HEK293 (cell line): ENCODE measurements at regions not wholly inside any gene's neighbourhood (a gene's known extent, or its start where the extent isn't known, plus 50 kb on each side); places are given as distances from the start of the nearest gene placed in this dataset.
A peak's percentile ranks its signal among the peaks of the same experiment; 100 is the strongest.

Experiments
- CTCF ChIA-PET: fragments of 350-600 bp; formaldehyde crosslinking; extraction: SDS; loops from one replicate; lab custom pipeline; 2021; ENCODE audit warnings: antibody characterized with exemption; lab: Yijun Ruan, JAX
- POLR2A ChIA-PET: fragments of 300-600 bp; formaldehyde crosslinking; extraction: SDS; loops from one replicate; lab custom pipeline; 2020; ENCODE audit warnings: antibody characterized with exemption, inconsistent platforms; lab: Yijun Ruan, JAX
- H3K27ac ChIP-seq: fragments of 200-500 bp; sonication (Bioruptor generic); 2 replicates; pipeline ENCODE4 v1.5.1; 2014; ENCODE audit warnings: low read depth, low read length, control low read depth, inconsistent platforms; ENCODE audit errors: extremely low read depth
- H3K36me3 ChIP-seq, 2 experiments: fragments of 200-500 bp in 1 of 2; sonication (Bioruptor generic) in 1 of 2; 1 replicate in 1 of 2; 2 replicates in 1 of 2; pipeline ENCODE4 v1.5.1; 2014 to 2017; ENCODE audit warnings: inconsistent platforms in 2 of 2, low read length in 2 of 2; ENCODE audit not compliant: control insufficient read depth in 2 of 2, insufficient read depth in 1 of 2
- H3K4me1 ChIP-seq: fragments of 200-500 bp; sonication (Bioruptor generic); 2 replicates; pipeline ENCODE4 v1.5.1; 2014; ENCODE audit warnings: mild to moderate bottlenecking, low read length, inconsistent platforms; ENCODE audit not compliant: control insufficient read depth, insufficient read depth
- H3K4me3 ChIP-seq: 2 replicates; pipeline ENCODE4 v1.5.1; 2011; ENCODE audit warnings: low read depth, mild to moderate bottlenecking, control low read depth, low read length, moderate library complexity
- H3K9me3 ChIP-seq: fragments of 200-500 bp; sonication (Bioruptor generic); 2 replicates; pipeline ENCODE4 v1.5.1; 2014; ENCODE audit warnings: low read depth, low read length, inconsistent platforms; ENCODE audit not compliant: control insufficient read depth, insufficient read depth
- BCL11A ChIP-seq: fragments of 450-650 bp; formaldehyde crosslinking; IDR thresholded peaks from 2 replicates; pipeline ENCODE4 v1.5.1; 2016; ENCODE audit warnings: low read depth, missing biosample characterization, missing genetic modification characterization
- ZFP41 ChIP-seq: fragments of 450-650 bp; formaldehyde crosslinking; IDR thresholded peaks from 2 replicates; pipeline ENCODE4 v1.5.1; 2016; ENCODE audit warnings: missing biosample characterization, missing genetic modification characterization, borderline replicate concordance
- ZNF10 ChIP-seq: fragments of 450-650 bp; formaldehyde crosslinking; IDR thresholded peaks from 2 replicates; pipeline ENCODE4 v1.5.1; 2017; ENCODE audit warnings: missing biosample characterization, missing genetic modification characterization
- ZNF843 ChIP-seq: fragments of 450-650 bp; formaldehyde crosslinking; IDR thresholded peaks from 2 replicates; pipeline ENCODE4 v1.5.1; 2016; ENCODE audit warnings: missing biosample characterization, missing genetic modification characterization
- TF ChIP-seq, protein P1 (sequence below): fragments of 450-650 bp; formaldehyde crosslinking; IDR thresholded peaks from 2 replicates; pipeline ENCODE4 v1.5.1; 2016; ENCODE audit warnings: missing biosample characterization, missing genetic modification characterization, low read depth
- TF ChIP-seq, protein P2 (sequence below): fragments of 450-650 bp; formaldehyde crosslinking; IDR thresholded peaks from 2 replicates; pipeline ENCODE4 v1.5.1; 2016; ENCODE audit warnings: missing biosample characterization, missing genetic modification characterization, borderline replicate concordance
- TF ChIP-seq, protein P3 (sequence below): fragments of 450-650 bp; formaldehyde crosslinking; IDR thresholded peaks from 2 replicates; pipeline ENCODE4 v1.5.1; 2016; ENCODE audit warnings: missing biosample characterization, missing genetic modification characterization, borderline replicate concordance
- TF ChIP-seq, protein P4 (sequence below): fragments of 450-650 bp; formaldehyde crosslinking; IDR thresholded peaks from 2 replicates; pipeline ENCODE4 v1.5.1; 2016; ENCODE audit warnings: missing biosample characterization, missing genetic modification characterization
- TF ChIP-seq, protein P5 (sequence below): fragments of 450-650 bp; formaldehyde crosslinking; IDR thresholded peaks from 2 replicates; pipeline ENCODE4 v1.5.1; 2016; ENCODE audit warnings: missing biosample characterization, missing genetic modification characterization

DNA sequence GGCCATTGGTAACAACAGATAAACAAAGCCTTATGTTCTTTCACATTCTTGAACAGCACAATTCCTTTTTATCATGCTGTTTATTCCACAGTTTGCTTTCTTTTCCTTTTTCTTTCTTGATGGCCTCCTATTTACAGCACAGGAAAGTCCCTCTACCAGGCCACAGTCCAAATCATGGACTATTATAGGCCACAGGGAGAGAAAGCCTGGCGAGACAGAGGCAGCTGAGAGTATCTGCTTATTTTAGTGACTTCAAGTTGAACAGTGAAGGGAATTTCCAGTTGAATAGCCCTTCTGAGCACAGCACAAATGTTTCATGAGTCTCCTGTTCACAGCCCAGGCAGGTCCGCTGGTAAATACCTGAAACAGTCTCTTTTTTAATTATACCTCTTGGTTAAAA lies 263.7 kb upstream of the ARID1B start:
- H3K27ac ChIP-seq: no peak overlapping the region
- CTCF ChIA-PET: no interaction called here
- TF ChIP-seq, protein P1, sequence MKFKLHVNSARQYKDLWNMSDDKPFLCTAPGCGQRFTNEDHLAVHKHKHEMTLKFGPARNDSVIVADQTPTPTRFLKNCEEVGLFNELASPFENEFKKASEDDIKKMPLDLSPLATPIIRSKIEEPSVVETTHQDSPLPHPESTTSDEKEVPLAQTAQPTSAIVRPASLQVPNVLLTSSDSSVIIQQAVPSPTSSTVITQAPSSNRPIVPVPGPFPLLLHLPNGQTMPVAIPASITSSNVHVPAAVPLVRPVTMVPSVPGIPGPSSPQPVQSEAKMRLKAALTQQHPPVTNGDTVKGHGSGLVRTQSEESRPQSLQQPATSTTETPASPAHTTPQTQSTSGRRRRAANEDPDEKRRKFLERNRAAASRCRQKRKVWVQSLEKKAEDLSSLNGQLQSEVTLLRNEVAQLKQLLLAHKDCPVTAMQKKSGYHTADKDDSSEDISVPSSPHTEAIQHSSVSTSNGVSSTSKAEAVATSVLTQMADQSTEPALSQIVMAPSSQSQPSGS (tag by site-specific recombination): no peak
- TF ChIP-seq, protein P2, sequence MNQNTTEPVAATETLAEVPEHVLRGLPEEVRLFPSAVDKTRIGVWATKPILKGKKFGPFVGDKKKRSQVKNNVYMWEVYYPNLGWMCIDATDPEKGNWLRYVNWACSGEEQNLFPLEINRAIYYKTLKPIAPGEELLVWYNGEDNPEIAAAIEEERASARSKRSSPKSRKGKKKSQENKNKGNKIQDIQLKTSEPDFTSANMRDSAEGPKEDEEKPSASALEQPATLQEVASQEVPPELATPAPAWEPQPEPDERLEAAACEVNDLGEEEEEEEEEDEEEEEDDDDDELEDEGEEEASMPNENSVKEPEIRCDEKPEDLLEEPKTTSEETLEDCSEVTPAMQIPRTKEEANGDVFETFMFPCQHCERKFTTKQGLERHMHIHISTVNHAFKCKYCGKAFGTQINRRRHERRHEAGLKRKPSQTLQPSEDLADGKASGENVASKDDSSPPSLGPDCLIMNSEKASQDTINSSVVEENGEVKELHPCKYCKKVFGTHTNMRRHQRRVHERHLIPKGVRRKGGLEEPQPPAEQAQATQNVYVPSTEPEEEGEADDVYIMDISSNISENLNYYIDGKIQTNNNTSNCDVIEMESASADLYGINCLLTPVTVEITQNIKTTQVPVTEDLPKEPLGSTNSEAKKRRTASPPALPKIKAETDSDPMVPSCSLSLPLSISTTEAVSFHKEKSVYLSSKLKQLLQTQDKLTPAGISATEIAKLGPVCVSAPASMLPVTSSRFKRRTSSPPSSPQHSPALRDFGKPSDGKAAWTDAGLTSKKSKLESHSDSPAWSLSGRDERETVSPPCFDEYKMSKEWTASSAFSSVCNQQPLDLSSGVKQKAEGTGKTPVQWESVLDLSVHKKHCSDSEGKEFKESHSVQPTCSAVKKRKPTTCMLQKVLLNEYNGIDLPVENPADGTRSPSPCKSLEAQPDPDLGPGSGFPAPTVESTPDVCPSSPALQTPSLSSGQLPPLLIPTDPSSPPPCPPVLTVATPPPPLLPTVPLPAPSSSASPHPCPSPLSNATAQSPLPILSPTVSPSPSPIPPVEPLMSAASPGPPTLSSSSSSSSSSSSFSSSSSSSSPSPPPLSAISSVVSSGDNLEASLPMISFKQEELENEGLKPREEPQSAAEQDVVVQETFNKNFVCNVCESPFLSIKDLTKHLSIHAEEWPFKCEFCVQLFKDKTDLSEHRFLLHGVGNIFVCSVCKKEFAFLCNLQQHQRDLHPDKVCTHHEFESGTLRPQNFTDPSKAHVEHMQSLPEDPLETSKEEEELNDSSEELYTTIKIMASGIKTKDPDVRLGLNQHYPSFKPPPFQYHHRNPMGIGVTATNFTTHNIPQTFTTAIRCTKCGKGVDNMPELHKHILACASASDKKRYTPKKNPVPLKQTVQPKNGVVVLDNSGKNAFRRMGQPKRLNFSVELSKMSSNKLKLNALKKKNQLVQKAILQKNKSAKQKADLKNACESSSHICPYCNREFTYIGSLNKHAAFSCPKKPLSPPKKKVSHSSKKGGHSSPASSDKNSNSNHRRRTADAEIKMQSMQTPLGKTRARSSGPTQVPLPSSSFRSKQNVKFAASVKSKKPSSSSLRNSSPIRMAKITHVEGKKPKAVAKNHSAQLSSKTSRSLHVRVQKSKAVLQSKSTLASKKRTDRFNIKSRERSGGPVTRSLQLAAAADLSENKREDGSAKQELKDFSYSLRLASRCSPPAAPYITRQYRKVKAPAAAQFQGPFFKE (tag by site-specific recombination): no peak
- TF ChIP-seq ZNF843: no peak
- TF ChIP-seq, protein P3, sequence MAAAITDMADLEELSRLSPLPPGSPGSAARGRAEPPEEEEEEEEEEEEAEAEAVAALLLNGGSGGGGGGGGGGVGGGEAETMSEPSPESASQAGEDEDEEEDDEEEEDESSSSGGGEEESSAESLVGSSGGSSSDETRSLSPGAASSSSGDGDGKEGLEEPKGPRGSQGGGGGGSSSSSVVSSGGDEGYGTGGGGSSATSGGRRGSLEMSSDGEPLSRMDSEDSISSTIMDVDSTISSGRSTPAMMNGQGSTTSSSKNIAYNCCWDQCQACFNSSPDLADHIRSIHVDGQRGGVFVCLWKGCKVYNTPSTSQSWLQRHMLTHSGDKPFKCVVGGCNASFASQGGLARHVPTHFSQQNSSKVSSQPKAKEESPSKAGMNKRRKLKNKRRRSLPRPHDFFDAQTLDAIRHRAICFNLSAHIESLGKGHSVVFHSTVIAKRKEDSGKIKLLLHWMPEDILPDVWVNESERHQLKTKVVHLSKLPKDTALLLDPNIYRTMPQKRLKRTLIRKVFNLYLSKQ (tag by site-specific recombination): no peak
- no peak for TF ChIP-seq BCL11A
- TF ChIP-seq, protein P4, sequence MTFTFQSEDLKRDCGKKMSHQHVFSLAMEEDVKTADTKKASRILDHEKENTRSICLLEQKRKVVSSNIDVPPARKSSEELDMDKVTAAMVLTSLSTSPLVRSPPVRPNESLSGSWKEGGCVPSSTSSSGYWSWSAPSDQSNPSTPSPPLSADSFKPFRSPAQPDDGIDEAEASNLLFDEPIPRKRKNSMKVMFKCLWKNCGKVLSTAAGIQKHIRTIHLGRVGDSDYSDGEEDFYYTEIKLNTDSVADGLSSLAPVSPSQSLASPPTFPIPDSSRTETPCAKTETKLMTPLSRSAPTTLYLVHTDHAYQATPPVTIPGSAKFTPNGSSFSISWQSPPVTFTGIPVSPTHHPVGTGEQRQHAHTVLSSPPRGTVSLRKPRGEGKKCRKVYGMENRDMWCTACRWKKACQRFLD (tag by site-specific recombination): no peak
- no peak for TF ChIP-seq ZFP41 (tag by site-specific recombination)
- TF ChIP-seq, all 188 proteins: peak for 0
- H3K9me3 ChIP-seq: no peaks in the 10 kb centered on the region
- POLR2A ChIA-PET: no interaction called here
- no peaks in the 10 kb centered on the region for H3K36me3 ChIP-seq
- no peak overlapping the region for H3K4me3 ChIP-seq
- no peaks in the 10 kb centered on the region for H3K4me1 ChIP-seq

DNA sequence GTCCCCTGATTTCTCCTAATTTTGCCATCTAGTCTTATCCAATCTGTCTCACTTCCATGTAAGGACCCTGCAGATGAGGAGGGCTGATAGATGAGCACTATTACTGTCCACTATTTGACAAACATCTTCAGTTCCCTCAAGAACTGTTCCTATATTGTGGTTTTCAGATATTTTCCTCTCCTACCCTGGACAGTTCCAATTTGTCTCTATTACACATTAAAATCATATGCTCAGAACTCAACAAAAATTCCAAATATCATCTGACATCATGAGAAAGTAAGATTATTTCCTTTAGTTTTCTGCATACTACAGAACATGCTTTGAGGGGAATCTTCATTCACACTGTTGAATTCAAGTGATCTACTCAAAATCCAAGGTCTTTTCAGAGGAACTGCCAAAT lies 265.6 kb upstream of the ARID1B start:
- POLR2A ChIA-PET: no interaction called here
- Histone ChIP-seq H3K36me3 (no peaks in the 10 kb centered on the region), H3K9me3 (no peaks in the 10 kb centered on the region), H3K4me3 (no peak overlapping the region), H3K27ac (no peak overlapping the region), H3K4me1 (no peaks in the 10 kb centered on the region)
- CTCF ChIA-PET: no interaction called here
- no peak for TF ChIP-seq ZNF10 (tag by site-specific recombination)
- TF ChIP-seq, protein P5, sequence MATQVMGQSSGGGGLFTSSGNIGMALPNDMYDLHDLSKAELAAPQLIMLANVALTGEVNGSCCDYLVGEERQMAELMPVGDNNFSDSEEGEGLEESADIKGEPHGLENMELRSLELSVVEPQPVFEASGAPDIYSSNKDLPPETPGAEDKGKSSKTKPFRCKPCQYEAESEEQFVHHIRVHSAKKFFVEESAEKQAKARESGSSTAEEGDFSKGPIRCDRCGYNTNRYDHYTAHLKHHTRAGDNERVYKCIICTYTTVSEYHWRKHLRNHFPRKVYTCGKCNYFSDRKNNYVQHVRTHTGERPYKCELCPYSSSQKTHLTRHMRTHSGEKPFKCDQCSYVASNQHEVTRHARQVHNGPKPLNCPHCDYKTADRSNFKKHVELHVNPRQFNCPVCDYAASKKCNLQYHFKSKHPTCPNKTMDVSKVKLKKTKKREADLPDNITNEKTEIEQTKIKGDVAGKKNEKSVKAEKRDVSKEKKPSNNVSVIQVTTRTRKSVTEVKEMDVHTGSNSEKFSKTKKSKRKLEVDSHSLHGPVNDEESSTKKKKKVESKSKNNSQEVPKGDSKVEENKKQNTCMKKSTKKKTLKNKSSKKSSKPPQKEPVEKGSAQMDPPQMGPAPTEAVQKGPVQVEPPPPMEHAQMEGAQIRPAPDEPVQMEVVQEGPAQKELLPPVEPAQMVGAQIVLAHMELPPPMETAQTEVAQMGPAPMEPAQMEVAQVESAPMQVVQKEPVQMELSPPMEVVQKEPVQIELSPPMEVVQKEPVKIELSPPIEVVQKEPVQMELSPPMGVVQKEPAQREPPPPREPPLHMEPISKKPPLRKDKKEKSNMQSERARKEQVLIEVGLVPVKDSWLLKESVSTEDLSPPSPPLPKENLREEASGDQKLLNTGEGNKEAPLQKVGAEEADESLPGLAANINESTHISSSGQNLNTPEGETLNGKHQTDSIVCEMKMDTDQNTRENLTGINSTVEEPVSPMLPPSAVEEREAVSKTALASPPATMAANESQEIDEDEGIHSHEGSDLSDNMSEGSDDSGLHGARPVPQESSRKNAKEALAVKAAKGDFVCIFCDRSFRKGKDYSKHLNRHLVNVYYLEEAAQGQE (tag by site-specific recombination): peak; percentile 75
